ENCODE measurements at regions not wholly inside any gene's neighbourhood (a gene's known extent, or its start where the extent isn't known, plus 50 kb on each side); places are given as distances from the start of the nearest gene placed in this dataset.

GRCh38 chr21:43278766-43279577, 110.2 kb downstream of the CRYAA start:
- no peaks in the 10 kb centered on the region for H3K36me3 ChIP-seq
- no peak overlapping the region for H3K4me3 ChIP-seq
- H3K4me1 ChIP-seq, result peaks cover 0 to 17% (median 6%) of the 10 kb centered on the region in 12 donors
- no peak for TF ChIP-seq CTCF (IDR thresholded peaks at IDR 0.05)
- no peak for TF ChIP-seq POLR2A (IDR thresholded peaks at IDR 0.05)
- H3K27me3 ChIP-seq, result peaks cover 0 to 10% (median 0%) of the 10 kb centered on the region in 9 donors
- H3K27ac ChIP-seq, result no peak overlapping the region
- intact Hi-C loops (cut with DNase I), result no loop called here
- no peaks in the 10 kb centered on the region for H3K9me3 ChIP-seq
- DNase-seq (peak in 3 of 5 donors; percentile 13 to 40 (median 18)), ATAC-seq (no peak)
- 71 to 81% (median 73%) methylated on average over 28 to 32 of the region's 32 CpGs for WGBS, 4 donors

- no peaks in the 10 kb centered on the region for H3K9me3 ChIP-seq
- H3K27me3 ChIP-seq, result peaks cover 0 to 10% (median 0%) of the 10 kb centered on the region in 9 donors
- peak in 2 of 5 donors; percentile 3 to 32 for DNase-seq
- WGBS, 4 donors, result 44 to 54% (median 50%) methylated on average over 8 to 12 of the region's 12 CpGs
- TF ChIP-seq CTCF (IDR thresholded peaks at IDR 0.05) (no peak), POLR2A (IDR thresholded peaks at IDR 0.05) (no peak)
- no peak overlapping the region for H3K4me3 ChIP-seq
- H3K4me1 ChIP-seq, result peaks cover 0 to 17% (median 6%) of the 10 kb centered on the region in 12 donors
- H3K36me3 ChIP-seq, result no peaks in the 10 kb centered on the region
- intact Hi-C loops (cut with DNase I), result no loop called here
- peak overlapping the region in 5 of 12 donors; percentile 1 to 74 (median 51) for H3K27ac ChIP-seq
- peak in 3 of 4 donors; percentile 7 to 27 (median 13) for ATAC-seq
These were observed 109.6 kb downstream of the CRYAA start for GRCh38 chr21:43278359-43278758.

- peak in 3 of 5 donors; percentile 60 to 68 (median 63) for DNase-seq
These were observed 108.9 kb downstream of the CRYAA start for GRCh38 chr21:43277481-43278351.

More at GRCh38 chr21:43277481-43278351, 108.9 kb downstream of the CRYAA start:
- TF ChIP-seq CTCF (IDR thresholded peaks at IDR 0.05), result no peak
- no peak for TF ChIP-seq POLR2A (IDR thresholded peaks at IDR 0.05)
- peak; percentile 89 to 95 (median 92) for ATAC-seq
- no peaks in the 10 kb centered on the region for H3K9me3 ChIP-seq
- peaks cover 0 to 10% (median 2%) of the 10 kb centered on the region in 9 donors for H3K27me3 ChIP-seq
- intact Hi-C loops (cut with DNase I), result no loop called here
- no peak overlapping the region for H3K4me3 ChIP-seq
- WGBS, 4 donors, result 41 to 61% (median 46%) methylated on average over 22 to 30 of the region's 30 CpGs
- H3K27ac ChIP-seq, result peak overlapping the region in 5 of 12 donors; percentile 1 to 74 (median 51)
- peaks cover 0 to 17% (median 6%) of the 10 kb centered on the region in 12 donors for H3K4me1 ChIP-seq
- H3K36me3 ChIP-seq, result no peaks in the 10 kb centered on the region
